ENCODE measurements at regions not wholly inside any gene's neighbourhood (a gene's known extent, or its start where the extent isn't known, plus 50 kb on each side); places are given as distances from the start of the nearest gene placed in this dataset.

- TF ChIP-seq CTCF (IDR thresholded peaks at IDR 0.05; ENCODE audit: insufficient read depth, low read length, poor library complexity, severe bottlenecking): no peak
- Histone ChIP-seq H3K27me3 (replicated peaks; ENCODE audit: control insufficient read depth, insufficient read depth, low read length) (no peaks in the 10 kb centered on the region), H3K4me3 (replicated peaks; ENCODE audit: low read depth, low read length) (no peak overlapping the region), H3K36me3 (ENCODE audit: control insufficient read depth, insufficient read depth, low read length) (no peaks in the 10 kb centered on the region)
- DNase-seq (ENCODE audit: extremely low read depth, insufficient read length): no peak
These were observed 1161.2 kb upstream of the SEL1L start for GRCh38 chr14:82694820-82695219.

- TF ChIP-seq CTCF (IDR thresholded peaks at IDR 0.05; ENCODE audit: insufficient read depth, low read length, poor library complexity, severe bottlenecking): no peak
- Histone ChIP-seq H3K4me3 (replicated peaks; ENCODE audit: low read depth, low read length) (no peak overlapping the region), H3K27me3 (replicated peaks; ENCODE audit: control insufficient read depth, insufficient read depth, low read length) (no peaks in the 10 kb centered on the region), H3K36me3 (ENCODE audit: control insufficient read depth, insufficient read depth, low read length) (no peaks in the 10 kb centered on the region)
- no peak for DNase-seq (ENCODE audit: extremely low read depth, insufficient read length)
These were observed 1170.6 kb upstream of the SEL1L start for GRCh38 chr14:82704218-82704617.

GRCh38 chr14:82710267-82710841 is 1176.7 kb upstream of the SEL1L start:
- H3K4me3 ChIP-seq (replicated peaks; ENCODE audit: low read depth, low read length): no peak overlapping the region
- H3K36me3 ChIP-seq (ENCODE audit: control insufficient read depth, insufficient read depth, low read length): no peaks in the 10 kb centered on the region
- no peak for DNase-seq (ENCODE audit: extremely low read depth, insufficient read length)
- no peaks in the 10 kb centered on the region for H3K27me3 ChIP-seq (replicated peaks; ENCODE audit: control insufficient read depth, insufficient read depth, low read length)
- peak; percentile 84 for TF ChIP-seq CTCF (IDR thresholded peaks at IDR 0.05; ENCODE audit: insufficient read depth, low read length, poor library complexity, severe bottlenecking)

- TF ChIP-seq CTCF (IDR thresholded peaks at IDR 0.05; ENCODE audit: insufficient read depth, low read length, poor library complexity, severe bottlenecking): no peak
- Histone ChIP-seq H3K27me3 (replicated peaks; ENCODE audit: control insufficient read depth, insufficient read depth, low read length) (no peaks in the 10 kb centered on the region), H3K36me3 (ENCODE audit: control insufficient read depth, insufficient read depth, low read length) (no peaks in the 10 kb centered on the region), H3K4me3 (replicated peaks; ENCODE audit: low read depth, low read length) (no peak overlapping the region)
- DNase-seq (ENCODE audit: extremely low read depth, insufficient read length): no peak
These were observed 1186.0 kb upstream of the SEL1L start for GRCh38 chr14:82719617-82720016.

- DNase-seq (ENCODE audit: extremely low read depth, insufficient read length): no peak
- Histone ChIP-seq H3K36me3 (ENCODE audit: control insufficient read depth, insufficient read depth, low read length) (no peaks in the 10 kb centered on the region), H3K27me3 (replicated peaks; ENCODE audit: control insufficient read depth, insufficient read depth, low read length) (no peaks in the 10 kb centered on the region), H3K4me3 (replicated peaks; ENCODE audit: low read depth, low read length) (no peak overlapping the region)
- no peak for TF ChIP-seq CTCF (IDR thresholded peaks at IDR 0.05; ENCODE audit: insufficient read depth, low read length, poor library complexity, severe bottlenecking)
These were observed 1186.8 kb upstream of the SEL1L start for GRCh38 chr14:82720431-82720830.

GRCh38 chr14:82720946-82721345 is 1187.3 kb upstream of the SEL1L start:
- Histone ChIP-seq H3K27me3 (replicated peaks; ENCODE audit: control insufficient read depth, insufficient read depth, low read length) (no peaks in the 10 kb centered on the region), H3K4me3 (replicated peaks; ENCODE audit: low read depth, low read length) (no peak overlapping the region), H3K36me3 (ENCODE audit: control insufficient read depth, insufficient read depth, low read length) (no peaks in the 10 kb centered on the region)
- TF ChIP-seq CTCF (IDR thresholded peaks at IDR 0.05; ENCODE audit: insufficient read depth, low read length, poor library complexity, severe bottlenecking): no peak
- DNase-seq (ENCODE audit: extremely low read depth, insufficient read length): no peak
